ENCODE measurements at regions not wholly inside any gene's neighbourhood (a gene's known extent, or its start where the extent isn't known, plus 50 kb on each side); places are given as distances from the start of the nearest gene placed in this dataset.

- Histone ChIP-seq H3K4me3 (ENCODE audit: low read length in 3 of 3) (no peak overlapping the region), H3K27me3 (ENCODE audit: control insufficient read depth, insufficient read depth, low read length) (no peaks in the 10 kb centered on the region), H3K4me1 (ENCODE audit: control insufficient read depth in 2 of 3, insufficient read depth in 2 of 3, low read depth in 1 of 3, low read length in 3 of 3) (no peaks in the 10 kb centered on the region), H3K27ac (ENCODE audit: low read depth in 2 of 2, low read length in 2 of 2) (no peak overlapping the region), H3K36me3 (ENCODE audit: control insufficient read depth in 2 of 3, insufficient read depth in 3 of 3, low read length in 3 of 3) (no peaks in the 10 kb centered on the region), H3K9me3 (ENCODE audit: control insufficient read depth in 2 of 3, insufficient read depth in 1 of 3, low read length in 3 of 3) (no peaks in the 10 kb centered on the region), H3K9ac (ENCODE audit: low read length in 3 of 3) (no peak overlapping the region)
- intact Hi-C loops (cut with DNase I), result no loop called here
- no peak for TF ChIP-seq CTCF (IDR thresholded peaks at IDR 0.05; ENCODE audit: borderline replicate concordance, extremely low read depth, insufficient read depth)
- DNase-seq (no peak), FAIRE-seq (no peak)
Observed at GRCh38 chr5:105150323-105150722, 1587.7 kb upstream of the NUDT12 start.

GRCh38 chr5:105146867-105147266 is 1584.3 kb upstream of the NUDT12 start:
- Histone ChIP-seq H3K36me3 (ENCODE audit: control insufficient read depth in 2 of 3, insufficient read depth in 3 of 3, low read length in 3 of 3) (no peaks in the 10 kb centered on the region), H3K4me3 (ENCODE audit: low read length in 3 of 3) (no peak overlapping the region), H3K4me1 (ENCODE audit: control insufficient read depth in 2 of 3, insufficient read depth in 2 of 3, low read depth in 1 of 3, low read length in 3 of 3) (no peaks in the 10 kb centered on the region), H3K9ac (ENCODE audit: low read length in 3 of 3) (no peak overlapping the region), H3K27ac (ENCODE audit: low read depth in 2 of 2, low read length in 2 of 2) (no peak overlapping the region), H3K9me3 (ENCODE audit: control insufficient read depth in 2 of 3, insufficient read depth in 1 of 3, low read length in 3 of 3) (no peaks in the 10 kb centered on the region), H3K27me3 (ENCODE audit: control insufficient read depth, insufficient read depth, low read length) (no peaks in the 10 kb centered on the region)
- TF ChIP-seq CTCF (IDR thresholded peaks at IDR 0.05; ENCODE audit: borderline replicate concordance, extremely low read depth, insufficient read depth), result no peak
- DNase-seq (no peak), FAIRE-seq (no peak)
- intact Hi-C loops (cut with DNase I), result no loop called here

GRCh38 chr5:105145152-105145551 is 1582.6 kb upstream of the NUDT12 start:
- Histone ChIP-seq H3K27ac (ENCODE audit: low read depth in 2 of 2, low read length in 2 of 2) (no peak overlapping the region), H3K9ac (ENCODE audit: low read length in 3 of 3) (no peak overlapping the region), H3K36me3 (ENCODE audit: control insufficient read depth in 2 of 3, insufficient read depth in 3 of 3, low read length in 3 of 3) (no peaks in the 10 kb centered on the region), H3K4me1 (ENCODE audit: control insufficient read depth in 2 of 3, insufficient read depth in 2 of 3, low read depth in 1 of 3, low read length in 3 of 3) (no peaks in the 10 kb centered on the region), H3K4me3 (ENCODE audit: low read length in 3 of 3) (no peak overlapping the region), H3K27me3 (ENCODE audit: control insufficient read depth, insufficient read depth, low read length) (no peaks in the 10 kb centered on the region), H3K9me3 (ENCODE audit: control insufficient read depth in 2 of 3, insufficient read depth in 1 of 3, low read length in 3 of 3) (no peaks in the 10 kb centered on the region)
- intact Hi-C loops (cut with DNase I), result no loop called here
- DNase-seq, result peak in 1 of 5 donors; percentile 33
- no peak for FAIRE-seq
- TF ChIP-seq CTCF (IDR thresholded peaks at IDR 0.05; ENCODE audit: borderline replicate concordance, extremely low read depth, insufficient read depth), result no peak

- H3K27ac ChIP-seq (ENCODE audit: low read depth in 2 of 2, low read length in 2 of 2), result no peak overlapping the region
- DNase-seq (no peak), FAIRE-seq (no peak)
- H3K9ac ChIP-seq (ENCODE audit: low read length in 3 of 3), result no peak overlapping the region
- intact Hi-C loops (cut with DNase I), result no loop called here
- H3K4me3 ChIP-seq (ENCODE audit: low read length in 3 of 3), result no peak overlapping the region
- H3K9me3 ChIP-seq (ENCODE audit: control insufficient read depth in 2 of 3, insufficient read depth in 1 of 3, low read length in 3 of 3), result no peaks in the 10 kb centered on the region
- no peaks in the 10 kb centered on the region for H3K36me3 ChIP-seq (ENCODE audit: control insufficient read depth in 2 of 3, insufficient read depth in 3 of 3, low read length in 3 of 3)
- H3K4me1 ChIP-seq (ENCODE audit: control insufficient read depth in 2 of 3, insufficient read depth in 2 of 3, low read depth in 1 of 3, low read length in 3 of 3), result no peaks in the 10 kb centered on the region
- no peaks in the 10 kb centered on the region for H3K27me3 ChIP-seq (ENCODE audit: control insufficient read depth, insufficient read depth, low read length)
- TF ChIP-seq CTCF (IDR thresholded peaks at IDR 0.05; ENCODE audit: borderline replicate concordance, extremely low read depth, insufficient read depth), result no peak
Observed at GRCh38 chr5:105134328-105134727, 1571.7 kb upstream of the NUDT12 start.
